HEK293 (cell line): ENCODE measurements at regions not wholly inside any gene's neighbourhood (a gene's known extent, or its start where the extent isn't known, plus 50 kb on each side); places are given as distances from the start of the nearest gene placed in this dataset.

Source experiments
- SP2 ChIP-seq: fragments of 450-650 bp; formaldehyde crosslinking; IDR thresholded peaks from 2 replicates; pipeline ENCODE4 v1.5.1; 2016; ENCODE audit warnings: missing biosample characterization, missing genetic modification characterization
- ZBTB11 ChIP-seq: fragments of 450-650 bp; formaldehyde crosslinking; conservative IDR thresholded peaks from 2 replicates; pipeline ENCODE4 v1.5.1; 2016; ENCODE audit warnings: low read depth, missing biosample characterization, missing genetic modification characterization
- ZBTB8A ChIP-seq: fragments of 450-650 bp; formaldehyde crosslinking; IDR thresholded peaks from 2 replicates; pipeline ENCODE4 v1.5.1; 2016; ENCODE audit warnings: missing biosample characterization, missing genetic modification characterization
- ZNF174 ChIP-seq: fragments of 450-650 bp; formaldehyde crosslinking; IDR thresholded peaks from 2 replicates; pipeline ENCODE4 v1.5.0; 2017; ENCODE audit warnings: missing biosample characterization, mild to moderate bottlenecking, missing genetic modification characterization
- ZNF292 ChIP-seq: fragments of 450-650 bp; formaldehyde crosslinking; IDR thresholded peaks from 2 replicates; pipeline ENCODE4 v1.5.1; 2016; ENCODE audit warnings: low read depth, missing biosample characterization, missing genetic modification characterization, borderline replicate concordance
- ZNF670 ChIP-seq: fragments of 450-650 bp; formaldehyde crosslinking; IDR thresholded peaks from 2 replicates; pipeline ENCODE4 v1.5.1; 2016; ENCODE audit warnings: missing biosample characterization, missing genetic modification characterization, low read depth
- TF ChIP-seq, protein P1 (sequence below): fragments of 450-650 bp; formaldehyde crosslinking; IDR thresholded peaks from 2 replicates; pipeline ENCODE4 v1.5.1; 2016; ENCODE audit warnings: missing biosample characterization, missing genetic modification characterization
- TF ChIP-seq, protein P2 (sequence below): fragments of 450-650 bp; formaldehyde crosslinking; IDR thresholded peaks from 2 replicates; pipeline ENCODE4 v1.5.1; 2017; ENCODE audit warnings: missing biosample characterization, missing genetic modification characterization
- TF ChIP-seq, protein P3 (sequence below): IDR thresholded peaks from 2 replicates; pipeline ENCODE4 v1.6.1; 2011; ENCODE audit warnings: mild to moderate bottlenecking, low read depth, low read length, borderline replicate concordance

GRCh38 chr17:54191261-54191660 is 368.5 kb downstream of the KIF2B start:
- TF ChIP-seq, protein P1, sequence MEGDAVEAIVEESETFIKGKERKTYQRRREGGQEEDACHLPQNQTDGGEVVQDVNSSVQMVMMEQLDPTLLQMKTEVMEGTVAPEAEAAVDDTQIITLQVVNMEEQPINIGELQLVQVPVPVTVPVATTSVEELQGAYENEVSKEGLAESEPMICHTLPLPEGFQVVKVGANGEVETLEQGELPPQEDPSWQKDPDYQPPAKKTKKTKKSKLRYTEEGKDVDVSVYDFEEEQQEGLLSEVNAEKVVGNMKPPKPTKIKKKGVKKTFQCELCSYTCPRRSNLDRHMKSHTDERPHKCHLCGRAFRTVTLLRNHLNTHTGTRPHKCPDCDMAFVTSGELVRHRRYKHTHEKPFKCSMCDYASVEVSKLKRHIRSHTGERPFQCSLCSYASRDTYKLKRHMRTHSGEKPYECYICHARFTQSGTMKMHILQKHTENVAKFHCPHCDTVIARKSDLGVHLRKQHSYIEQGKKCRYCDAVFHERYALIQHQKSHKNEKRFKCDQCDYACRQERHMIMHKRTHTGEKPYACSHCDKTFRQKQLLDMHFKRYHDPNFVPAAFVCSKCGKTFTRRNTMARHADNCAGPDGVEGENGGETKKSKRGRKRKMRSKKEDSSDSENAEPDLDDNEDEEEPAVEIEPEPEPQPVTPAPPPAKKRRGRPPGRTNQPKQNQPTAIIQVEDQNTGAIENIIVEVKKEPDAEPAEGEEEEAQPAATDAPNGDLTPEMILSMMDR = no peak
- TF ChIP-seq ZBTB8A (tag by site-specific recombination) (no peak), ZBTB11 (tag by site-specific recombination) (no peak), ZNF174 (tag by site-specific recombination) (no peak), ZNF670 (no peak), SP2 (tag by site-specific recombination) (no peak), ZNF292 (no peak)
- TF ChIP-seq, protein P2, sequence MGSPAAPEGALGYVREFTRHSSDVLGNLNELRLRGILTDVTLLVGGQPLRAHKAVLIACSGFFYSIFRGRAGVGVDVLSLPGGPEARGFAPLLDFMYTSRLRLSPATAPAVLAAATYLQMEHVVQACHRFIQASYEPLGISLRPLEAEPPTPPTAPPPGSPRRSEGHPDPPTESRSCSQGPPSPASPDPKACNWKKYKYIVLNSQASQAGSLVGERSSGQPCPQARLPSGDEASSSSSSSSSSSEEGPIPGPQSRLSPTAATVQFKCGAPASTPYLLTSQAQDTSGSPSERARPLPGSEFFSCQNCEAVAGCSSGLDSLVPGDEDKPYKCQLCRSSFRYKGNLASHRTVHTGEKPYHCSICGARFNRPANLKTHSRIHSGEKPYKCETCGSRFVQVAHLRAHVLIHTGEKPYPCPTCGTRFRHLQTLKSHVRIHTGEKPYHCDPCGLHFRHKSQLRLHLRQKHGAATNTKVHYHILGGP = no peak
- TF ChIP-seq, protein P3, sequence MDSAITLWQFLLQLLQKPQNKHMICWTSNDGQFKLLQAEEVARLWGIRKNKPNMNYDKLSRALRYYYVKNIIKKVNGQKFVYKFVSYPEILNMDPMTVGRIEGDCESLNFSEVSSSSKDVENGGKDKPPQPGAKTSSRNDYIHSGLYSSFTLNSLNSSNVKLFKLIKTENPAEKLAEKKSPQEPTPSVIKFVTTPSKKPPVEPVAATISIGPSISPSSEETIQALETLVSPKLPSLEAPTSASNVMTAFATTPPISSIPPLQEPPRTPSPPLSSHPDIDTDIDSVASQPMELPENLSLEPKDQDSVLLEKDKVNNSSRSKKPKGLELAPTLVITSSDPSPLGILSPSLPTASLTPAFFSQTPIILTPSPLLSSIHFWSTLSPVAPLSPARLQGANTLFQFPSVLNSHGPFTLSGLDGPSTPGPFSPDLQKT = no peak
